HEK293 (cell line): ENCODE measurements at regions not wholly inside any gene's neighbourhood (a gene's known extent, or its start where the extent isn't known, plus 50 kb on each side); places are given as distances from the start of the nearest gene placed in this dataset.
"Not testable (repeated sequence)": the region's sequence is repeated elsewhere in the genome, so short reads cannot be mapped to it uniquely, and the experiment has no call there.

Experiments used
- CTCF ChIP-seq: fragments of 450-650 bp; formaldehyde crosslinking; IDR thresholded peaks from 2 replicates; pipeline ENCODE4 v1.5.1; 2016; ENCODE audit warnings: missing biosample characterization, missing genetic modification characterization
- MEIS1 ChIP-seq: sonication (generic); formaldehyde crosslinking; IDR thresholded peaks from 2 replicates; pipeline ENCODE4 v1.8.1; 2022; ENCODE audit warnings: missing genetic modification reagents, mild to moderate bottlenecking, borderline replicate concordance
- MYNN ChIP-seq: fragments of 450-650 bp; formaldehyde crosslinking; IDR thresholded peaks from 2 replicates; pipeline ENCODE4 v1.5.1; 2016; ENCODE audit warnings: missing biosample characterization, missing genetic modification characterization, borderline replicate concordance
- PATZ1 ChIP-seq: fragments of 450-650 bp; formaldehyde crosslinking; IDR thresholded peaks from 2 replicates; pipeline ENCODE4 v1.5.1; 2016; ENCODE audit warnings: missing biosample characterization, missing genetic modification characterization
- ZBTB7A ChIP-seq: fragments of 450-650 bp; formaldehyde crosslinking; IDR thresholded peaks from 2 replicates; pipeline ENCODE4 v1.5.1; 2016; ENCODE audit warnings: low read depth, missing biosample characterization, missing genetic modification characterization
- ZNF18 ChIP-seq: fragments of 450-650 bp; formaldehyde crosslinking; IDR thresholded peaks from 2 replicates; pipeline ENCODE4 v1.5.1; 2016; ENCODE audit warnings: missing biosample characterization, missing genetic modification characterization
- ZNF239 ChIP-seq: fragments of 450-650 bp; formaldehyde crosslinking; IDR thresholded peaks from 2 replicates; pipeline ENCODE4 v1.5.1; 2016; ENCODE audit warnings: missing biosample characterization, missing genetic modification characterization
- ZNF549 ChIP-seq: fragments of 450-650 bp; IDR thresholded peaks from 2 replicates; pipeline ENCODE4 v1.5.1; 2018; ENCODE audit warnings: missing biosample characterization, missing genetic modification characterization, mild to moderate bottlenecking, inconsistent platforms, moderate library complexity
- ZNF558 ChIP-seq: fragments of 450-650 bp; formaldehyde crosslinking; IDR thresholded peaks from 2 replicates; pipeline ENCODE4 v1.5.1; 2016; ENCODE audit warnings: missing biosample characterization, missing genetic modification characterization
- ZNF654 ChIP-seq: fragments of 450-650 bp; formaldehyde crosslinking; IDR thresholded peaks from 2 replicates; pipeline ENCODE4 v1.5.1; 2016; ENCODE audit warnings: low read depth, missing biosample characterization, missing genetic modification characterization
- ZNF707 ChIP-seq: fragments of 450-650 bp; formaldehyde crosslinking; IDR thresholded peaks from 2 replicates; pipeline ENCODE4 v1.5.1; 2016; ENCODE audit warnings: missing biosample characterization, missing genetic modification characterization
- ZNF747 ChIP-seq: fragments of 450-650 bp; formaldehyde crosslinking; IDR thresholded peaks from 2 replicates; pipeline ENCODE4 v1.5.1; 2016; ENCODE audit warnings: missing biosample characterization, missing genetic modification characterization
- ZNF776 ChIP-seq: fragments of 450-650 bp; formaldehyde crosslinking; IDR thresholded peaks from 2 replicates; pipeline ENCODE4 v1.5.0; 2017; ENCODE audit warnings: missing biosample characterization, missing genetic modification characterization, borderline replicate concordance

GRCh38 chr4:138779761-138780160 lies 235.8 kb upstream of the NOCT start:
- TF ChIP-seq ZNF747 (tag by site-specific recombination); ZNF239 (tag by site-specific recombination); PATZ1 (tag by site-specific recombination); ZNF558 (tag by site-specific recombination); ZNF654 (tag by site-specific recombination); MYNN; CTCF; ZNF18 (tag by site-specific recombination); ZBTB7A; ZNF707 (tag by site-specific recombination); ZNF549 (tag by site-specific recombination); MEIS1; ZNF776: not testable (repeated sequence)
